Mucosa of descending colon (tissue), 3 donors: ENCODE measurements at regions not wholly inside any gene's neighbourhood (a gene's known extent, or its start where the extent isn't known, plus 50 kb on each side); places are given as distances from the start of the nearest gene placed in this dataset.

Source experiments
- ATAC-seq: fragments of 200-7000 bp; cut with Tn5 transposase; one replicate; pipeline ENCODE4 v1.9.1; 2020; ENCODE audit warnings: mild to moderate bottlenecking, moderate library complexity
- DNase-seq, 3 donors: peaks; one replicate each; pipeline ENCODE4 v3.0.0-alpha.2; 2020
- H3K36me3 ChIP-seq: fragments of 200-600 bp; one replicate; pipeline ENCODE4 v1.8.0; 2021; ENCODE audit warnings: low read depth, mild to moderate bottlenecking
- H3K4me1 ChIP-seq: fragments of 200-600 bp; one replicate; pipeline ENCODE4 v1.8.0; 2021; ENCODE audit warnings: low read depth, mild to moderate bottlenecking
- H3K4me3 ChIP-seq: fragments of 200-600 bp; one replicate; pipeline ENCODE4 v1.8.0; 2021; ENCODE audit warnings: mild to moderate bottlenecking
- H3K9me3 ChIP-seq: fragments of 200-600 bp; one replicate; pipeline ENCODE4 v1.8.0; 2021; ENCODE audit warnings: mild to moderate bottlenecking
- intact Hi-C, 2 donors: fragments of 100-400 bp; cut with DNase I in 1 of 2; cut with micrococcal nuclease in 1 of 2; formaldehyde crosslinking; loops; one replicate each; pipeline versions ENCODE4 v1.11.0 to v1.11.1; 2022; cut with DNase I, micrococcal nuclease
- TF ChIP-seq, protein P1 (sequence below): fragments of 200-600 bp; IDR thresholded peaks from one replicate; pipeline ENCODE4 v1.8.0; 2022; ENCODE audit warnings: antibody characterized with exemption, mild to moderate bottlenecking
- donor health status: DM: no; HTN: no; CAD: no; lungs with moderate emphysema.
- donor health status: DM: no; HTN: no; CAD: no.
- donor health status: DM: no; HTN: yes; CAD: no.

DNA sequence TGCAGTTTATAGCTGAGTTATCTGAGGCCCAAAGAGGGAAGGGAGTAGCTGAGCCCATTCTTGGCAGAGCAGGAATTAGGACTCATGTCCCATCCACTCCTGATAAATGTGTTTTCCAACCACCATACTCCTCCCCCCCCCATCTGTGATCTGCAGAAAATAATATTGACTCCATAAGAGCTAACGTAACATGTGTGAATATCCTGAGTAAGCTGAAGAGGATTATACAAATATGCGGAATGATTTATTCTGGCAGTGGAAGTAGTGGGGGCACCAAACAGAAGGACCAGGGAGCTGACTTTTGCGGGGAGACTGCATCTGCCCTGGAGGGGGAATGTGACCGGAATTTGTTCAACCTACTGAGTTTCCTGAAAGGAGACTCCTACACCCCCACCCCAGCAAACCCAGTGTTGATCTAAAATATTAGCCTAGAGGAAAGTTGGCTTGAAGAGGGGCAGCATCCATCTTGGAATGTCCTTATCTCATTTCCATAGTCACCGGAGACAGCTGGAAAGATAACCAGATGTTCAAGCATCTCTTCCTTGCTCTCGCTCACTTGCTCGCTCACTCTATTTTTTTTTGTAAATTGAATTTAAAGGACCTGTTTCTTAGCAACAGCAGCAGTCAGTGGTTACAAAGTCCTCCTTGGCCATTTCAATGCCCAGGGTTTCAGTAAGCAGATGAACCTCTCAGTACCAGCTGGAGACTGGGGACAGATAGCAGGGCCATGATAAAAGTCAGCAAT lies 114.7 kb downstream of the RPS24 start:
- Histone ChIP-seq H3K4me3 (no peak overlapping the region), H3K9me3 (no peaks in the 10 kb centered on the region), H3K4me1 (no peaks in the 10 kb centered on the region), H3K36me3 (no peaks in the 10 kb centered on the region)
- intact Hi-C loops: no loop called here
- ATAC-seq (no peak), DNase-seq (no peak)
- TF ChIP-seq, protein P1, sequence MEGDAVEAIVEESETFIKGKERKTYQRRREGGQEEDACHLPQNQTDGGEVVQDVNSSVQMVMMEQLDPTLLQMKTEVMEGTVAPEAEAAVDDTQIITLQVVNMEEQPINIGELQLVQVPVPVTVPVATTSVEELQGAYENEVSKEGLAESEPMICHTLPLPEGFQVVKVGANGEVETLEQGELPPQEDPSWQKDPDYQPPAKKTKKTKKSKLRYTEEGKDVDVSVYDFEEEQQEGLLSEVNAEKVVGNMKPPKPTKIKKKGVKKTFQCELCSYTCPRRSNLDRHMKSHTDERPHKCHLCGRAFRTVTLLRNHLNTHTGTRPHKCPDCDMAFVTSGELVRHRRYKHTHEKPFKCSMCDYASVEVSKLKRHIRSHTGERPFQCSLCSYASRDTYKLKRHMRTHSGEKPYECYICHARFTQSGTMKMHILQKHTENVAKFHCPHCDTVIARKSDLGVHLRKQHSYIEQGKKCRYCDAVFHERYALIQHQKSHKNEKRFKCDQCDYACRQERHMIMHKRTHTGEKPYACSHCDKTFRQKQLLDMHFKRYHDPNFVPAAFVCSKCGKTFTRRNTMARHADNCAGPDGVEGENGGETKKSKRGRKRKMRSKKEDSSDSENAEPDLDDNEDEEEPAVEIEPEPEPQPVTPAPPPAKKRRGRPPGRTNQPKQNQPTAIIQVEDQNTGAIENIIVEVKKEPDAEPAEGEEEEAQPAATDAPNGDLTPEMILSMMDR: no peak

DNA sequence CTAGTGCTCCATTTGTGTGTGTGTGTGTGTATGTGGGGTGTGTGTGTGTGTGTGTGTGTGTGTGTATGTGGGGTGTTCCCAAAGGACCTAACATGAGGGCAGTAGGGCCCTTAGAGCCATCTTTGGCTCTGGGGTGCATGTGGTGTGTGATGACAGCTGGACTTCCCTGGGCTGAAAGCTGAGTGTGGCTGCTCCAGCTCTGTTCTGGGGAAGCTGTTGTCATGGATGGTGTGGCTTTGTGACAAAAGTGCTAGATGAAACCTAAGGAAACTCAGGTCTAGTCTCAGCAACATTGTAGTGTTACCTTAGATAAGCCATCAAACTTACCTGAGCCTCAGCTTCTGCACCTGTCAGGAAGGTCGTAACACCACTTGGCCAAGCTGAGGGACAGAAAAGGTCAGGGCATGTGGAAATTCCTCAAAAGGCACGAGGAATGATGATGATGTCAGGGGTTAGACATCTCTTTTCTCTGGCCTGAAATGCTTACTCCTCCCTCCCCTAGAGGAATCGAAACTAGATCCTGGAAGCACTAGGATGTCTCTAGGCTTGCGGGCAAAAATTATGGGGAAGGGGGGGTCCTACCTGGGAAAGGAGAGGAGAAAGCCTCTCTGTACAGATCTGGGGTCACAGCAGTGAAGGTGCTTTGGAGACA lies 115.4 kb downstream of the RPS24 start:
- Histone ChIP-seq H3K9me3 (no peaks in the 10 kb centered on the region), H3K4me1 (no peaks in the 10 kb centered on the region), H3K36me3 (no peaks in the 10 kb centered on the region), H3K4me3 (no peak overlapping the region)
- ATAC-seq (no peak), DNase-seq (no peak)
- intact Hi-C loops: no loop called here
- TF ChIP-seq, protein P1: no peak

DNA sequence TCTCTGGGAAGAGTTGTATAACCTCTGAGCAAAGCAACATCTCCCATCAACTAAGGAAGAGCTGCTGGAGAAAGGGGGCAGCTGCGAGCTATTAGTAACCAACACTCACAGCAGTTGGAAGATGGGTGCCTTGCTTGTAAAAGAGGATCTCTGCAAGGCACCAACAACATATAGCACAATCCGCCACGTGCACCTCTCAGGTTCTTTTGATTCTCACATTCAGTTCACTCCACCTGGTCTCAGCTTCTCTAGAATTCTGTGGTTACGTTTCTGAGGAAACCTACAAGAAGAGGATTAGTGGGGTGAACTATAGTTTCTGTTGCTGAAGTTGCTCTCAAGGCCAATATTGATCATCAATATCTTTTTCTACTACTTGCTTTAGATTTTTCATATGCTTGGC lies 117.1 kb downstream of the RPS24 start:
- intact Hi-C loops: no loop called here
- DNase-seq (no peak), ATAC-seq (no peak)
- H3K4me3 ChIP-seq: no peak overlapping the region
- no peaks in the 10 kb centered on the region for H3K9me3 ChIP-seq
- H3K36me3 ChIP-seq: no peaks in the 10 kb centered on the region
- no peaks in the 10 kb centered on the region for H3K4me1 ChIP-seq
- TF ChIP-seq, protein P1: no peak

DNA sequence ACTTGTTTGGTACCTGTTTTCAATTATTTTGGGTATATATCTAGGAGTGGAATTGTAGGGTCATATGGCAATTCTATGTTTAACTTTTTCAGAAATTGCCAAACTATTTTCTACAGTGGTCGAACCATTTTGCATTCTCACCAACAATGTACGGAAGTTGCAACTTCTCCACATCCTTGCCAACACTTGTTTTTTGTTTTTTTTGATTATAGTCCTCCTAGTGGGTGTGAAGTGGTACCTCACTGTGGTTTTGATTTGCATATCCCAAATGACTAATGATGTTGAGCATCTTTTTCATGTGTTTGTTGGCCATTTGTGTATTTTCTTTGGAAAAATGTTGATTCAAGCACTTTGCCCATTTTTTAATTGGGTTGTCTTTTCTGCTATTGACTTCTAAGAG lies 122.1 kb downstream of the RPS24 start:
- Histone ChIP-seq H3K9me3 (no peaks in the 10 kb centered on the region), H3K36me3 (no peaks in the 10 kb centered on the region), H3K4me3 (no peak overlapping the region), H3K4me1 (no peaks in the 10 kb centered on the region)
- ATAC-seq (no peak), DNase-seq (no peak)
- TF ChIP-seq, protein P1: no peak
- intact Hi-C loops: no loop called here

DNA sequence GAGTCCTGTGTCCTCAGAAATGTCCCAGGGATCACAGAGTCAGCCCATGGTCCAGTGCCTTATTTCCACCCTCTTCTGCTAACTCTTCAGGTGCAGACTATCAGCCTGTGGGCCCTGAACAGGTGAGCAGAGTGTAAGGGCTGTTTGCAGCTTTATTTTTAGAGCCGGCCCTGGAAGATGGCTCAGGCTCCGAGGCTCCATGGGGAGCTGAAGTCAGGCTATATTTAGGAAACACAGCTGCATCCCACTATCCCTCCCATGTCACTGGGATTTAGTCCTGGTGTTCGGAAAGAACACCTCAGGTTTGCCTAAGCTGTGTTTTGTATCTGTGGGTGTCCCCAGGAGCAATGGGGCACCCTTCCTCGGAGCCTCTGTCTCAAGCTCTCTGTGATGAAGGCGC lies 126.9 kb downstream of the RPS24 start:
- no peaks in the 10 kb centered on the region for H3K36me3 ChIP-seq
- DNase-seq (no peak), ATAC-seq (no peak)
- no peak overlapping the region for H3K4me3 ChIP-seq
- no peaks in the 10 kb centered on the region for H3K4me1 ChIP-seq
- TF ChIP-seq, protein P1: no peak
- intact Hi-C loops: no loop called here
- no peaks in the 10 kb centered on the region for H3K9me3 ChIP-seq
